HCT116 (cell line): ENCODE measurements at regions not wholly inside any gene's neighbourhood (a gene's known extent, or its start where the extent isn't known, plus 50 kb on each side); places are given as distances from the start of the nearest gene placed in this dataset.

Experiments
- EZH2phosphoT487 ChIP-seq: fragments of 200-600 bp; IDR thresholded peaks from 2 replicates; pipeline ENCODE4 v1.6.1; 2018; ENCODE audit warnings: antibody characterized with exemption, borderline replicate concordance
- SIN3A ChIP-seq: IDR thresholded peaks from 2 replicates; pipeline ENCODE4 v1.6.1; 2012; ENCODE audit warnings: low read depth
- TCF7L2 ChIP-seq: IDR thresholded peaks from 2 replicates; pipeline ENCODE4 v1.7.0; 2011; ENCODE audit warnings: borderline replicate concordance, inconsistent platforms; ENCODE audit not compliant: insufficient read depth, insufficient read length; ENCODE audit errors: extremely low read depth
- ZFX ChIP-seq: fragments of 450-650 bp; IDR thresholded peaks from 2 replicates; pipeline ENCODE4 v1.6.1; 2017
- TF ChIP-seq, protein P1 (sequence below), 3 experiments: fragments of 200-600 bp in 1 of 3; sonication (generic) in 1 of 3; IDR thresholded peaks in 2 of 3; conservative IDR thresholded peaks in 1 of 3; 2 replicates each; pipeline ENCODE4 v1.5.1; 2012 to 2017; ENCODE audit warnings: low read depth in 2 of 3, low read length in 2 of 3, antibody characterized with exemption in 1 of 3, borderline replicate concordance in 1 of 3, control low read depth in 1 of 3, mild to moderate bottlenecking in 1 of 3, mixed read lengths in 1 of 3, mixed run types in 1 of 3, moderate library complexity in 1 of 3; ENCODE audit not compliant: insufficient read depth in 1 of 3

GRCh38 chr5:63261695-63262094 is 683.1 kb downstream of the LRRC70 start:
- TF ChIP-seq ZFX (no peak), EZH2phosphoT487 (no peak), TCF7L2 (no peak), SIN3A (no peak)
- TF ChIP-seq, protein P1, sequence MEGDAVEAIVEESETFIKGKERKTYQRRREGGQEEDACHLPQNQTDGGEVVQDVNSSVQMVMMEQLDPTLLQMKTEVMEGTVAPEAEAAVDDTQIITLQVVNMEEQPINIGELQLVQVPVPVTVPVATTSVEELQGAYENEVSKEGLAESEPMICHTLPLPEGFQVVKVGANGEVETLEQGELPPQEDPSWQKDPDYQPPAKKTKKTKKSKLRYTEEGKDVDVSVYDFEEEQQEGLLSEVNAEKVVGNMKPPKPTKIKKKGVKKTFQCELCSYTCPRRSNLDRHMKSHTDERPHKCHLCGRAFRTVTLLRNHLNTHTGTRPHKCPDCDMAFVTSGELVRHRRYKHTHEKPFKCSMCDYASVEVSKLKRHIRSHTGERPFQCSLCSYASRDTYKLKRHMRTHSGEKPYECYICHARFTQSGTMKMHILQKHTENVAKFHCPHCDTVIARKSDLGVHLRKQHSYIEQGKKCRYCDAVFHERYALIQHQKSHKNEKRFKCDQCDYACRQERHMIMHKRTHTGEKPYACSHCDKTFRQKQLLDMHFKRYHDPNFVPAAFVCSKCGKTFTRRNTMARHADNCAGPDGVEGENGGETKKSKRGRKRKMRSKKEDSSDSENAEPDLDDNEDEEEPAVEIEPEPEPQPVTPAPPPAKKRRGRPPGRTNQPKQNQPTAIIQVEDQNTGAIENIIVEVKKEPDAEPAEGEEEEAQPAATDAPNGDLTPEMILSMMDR (IDR thresholded peaks at IDR 0.05 in 2 of 3, conservative IDR thresholded peaks at IDR 0.05 in 1 of 3; ENCODE audit: borderline replicate concordance in 1 of 3, insufficient read depth in 1 of 3, low read depth in 2 of 3, low read length in 2 of 3): no peak
